Liver (tissue), 3 donors: ENCODE measurements at regions not wholly inside any gene's neighbourhood (a gene's known extent, or its start where the extent isn't known, plus 50 kb on each side); places are given as distances from the start of the nearest gene placed in this dataset.

Source experiments
- CTCF ChIP-seq: fragments of 150-350 bp; IDR thresholded peaks from 2 replicates; pipeline ENCODE4 v1.5.1; 2017; ENCODE audit warnings: improper control_type of control experiment, low read depth, low read length; ENCODE audit not compliant: missing input control
- EGR1 ChIP-seq, 2 donors: IDR thresholded peaks; 2 replicates each; pipeline ENCODE4 v1.6.1; 2016 to 2018; ENCODE audit warnings: antibody characterized with exemption in 2 of 2, low read depth in 2 of 2
- FOXA1 ChIP-seq: IDR thresholded peaks from 2 replicates; pipeline ENCODE4 v1.6.1; 2016; ENCODE audit warnings: antibody characterized with exemption
- GABPA ChIP-seq, 2 donors: IDR thresholded peaks in 1 of 2; conservative IDR thresholded peaks in 1 of 2; 2 replicates each; pipeline ENCODE4 v1.6.1; 2016; ENCODE audit warnings: antibody characterized with exemption in 2 of 2, mild to moderate bottlenecking in 1 of 2, moderate library complexity in 1 of 2
- MAX ChIP-seq: IDR thresholded peaks from 2 replicates; pipeline ENCODE4 v1.6.1; 2016; ENCODE audit warnings: antibody characterized with exemption
- NR2F2 ChIP-seq: IDR thresholded peaks from 2 replicates; pipeline ENCODE4 v1.6.1; 2016; ENCODE audit warnings: antibody characterized with exemption
- RAD21 ChIP-seq, 2 donors: IDR thresholded peaks; 2 replicates each; pipeline ENCODE4 v1.6.1; 2016; ENCODE audit warnings: antibody characterized with exemption in 2 of 2, mild to moderate bottlenecking in 2 of 2
- REST ChIP-seq: IDR thresholded peaks from 2 replicates; pipeline ENCODE4 v1.6.1; 2016; ENCODE audit warnings: antibody characterized with exemption, mild to moderate bottlenecking
- RXRA ChIP-seq, 2 donors: IDR thresholded peaks; 2 replicates each; pipeline ENCODE4 v1.6.1; 2017 to 2018; ENCODE audit warnings: antibody characterized with exemption in 2 of 2, mild to moderate bottlenecking in 1 of 2
- SP1 ChIP-seq: IDR thresholded peaks from 2 replicates; pipeline ENCODE4 v1.6.1; 2018; ENCODE audit warnings: antibody characterized with exemption, mild to moderate bottlenecking
- TAF1 ChIP-seq: conservative IDR thresholded peaks from 2 replicates; pipeline ENCODE4 v1.6.1; 2016; ENCODE audit warnings: antibody characterized with exemption, mild to moderate bottlenecking
- YY1 ChIP-seq: IDR thresholded peaks from 2 replicates; pipeline ENCODE4 v1.6.1; 2016; ENCODE audit warnings: antibody characterized with exemption, mild to moderate bottlenecking
- donor health status: healthy.
- donor health status: healthy.

- TF ChIP-seq CTCF (no peak), REST (no peak), NR2F2 (no peak), SP1 (no peak), RAD21 (IDR thresholded peaks at IDR 0.05) (no peak), MAX (no peak), TAF1 (no peak), YY1 (no peak), FOXA1 (no peak), GABPA (IDR thresholded peaks at IDR 0.05 in 1 of 2, conservative IDR thresholded peaks at IDR 0.05 in 1 of 2) (no peak), RXRA (IDR thresholded peaks at IDR 0.05) (no peak), EGR1 (IDR thresholded peaks at IDR 0.05; ENCODE audit: low read depth in 2 of 2) (no peak)
These were observed 225.7 kb upstream of the SULF2 start for GRCh38 chr20:48011025-48011424.
